ENCODE measurements at regions not wholly inside any gene's neighbourhood (a gene's known extent, or its start where the extent isn't known, plus 50 kb on each side); places are given as distances from the start of the nearest gene placed in this dataset.

DNA sequence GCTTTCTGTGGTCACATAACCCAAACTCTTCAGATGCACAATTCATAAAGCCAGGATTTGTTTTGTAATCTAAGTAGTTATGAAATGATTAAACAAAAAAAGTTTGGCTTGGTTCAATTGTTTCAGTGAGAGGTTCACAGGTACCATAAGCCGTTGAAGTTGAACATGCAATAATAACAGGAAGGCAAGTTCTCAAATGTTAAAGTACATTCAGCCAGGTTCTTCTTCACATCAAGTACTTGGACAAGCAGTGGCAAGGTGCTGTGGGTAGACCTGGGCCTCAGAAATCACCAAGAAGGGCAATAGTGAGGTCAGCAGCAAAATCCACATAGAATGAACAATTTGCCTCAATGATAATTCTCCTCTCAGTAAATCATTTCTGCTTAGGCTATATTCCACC lies 175.5 kb downstream of the EPM2A start:
- TF ChIP-seq ZNF396 (CRISPR knock-in tag; IDR thresholded peaks at IDR 0.05; ENCODE audit: borderline replicate concordance) (no peak), RELA (CRISPR knock-in tag; IDR thresholded peaks at IDR 0.05; ENCODE audit: borderline replicate concordance) (no peak), NR1H2 (CRISPR knock-in tag; IDR thresholded peaks at IDR 0.05) (no peak), ZNF317 (CRISPR knock-in tag; IDR thresholded peaks at IDR 0.05; ENCODE audit: borderline replicate concordance, low read depth) (no peak)
- TF ChIP-seq, protein P1, sequence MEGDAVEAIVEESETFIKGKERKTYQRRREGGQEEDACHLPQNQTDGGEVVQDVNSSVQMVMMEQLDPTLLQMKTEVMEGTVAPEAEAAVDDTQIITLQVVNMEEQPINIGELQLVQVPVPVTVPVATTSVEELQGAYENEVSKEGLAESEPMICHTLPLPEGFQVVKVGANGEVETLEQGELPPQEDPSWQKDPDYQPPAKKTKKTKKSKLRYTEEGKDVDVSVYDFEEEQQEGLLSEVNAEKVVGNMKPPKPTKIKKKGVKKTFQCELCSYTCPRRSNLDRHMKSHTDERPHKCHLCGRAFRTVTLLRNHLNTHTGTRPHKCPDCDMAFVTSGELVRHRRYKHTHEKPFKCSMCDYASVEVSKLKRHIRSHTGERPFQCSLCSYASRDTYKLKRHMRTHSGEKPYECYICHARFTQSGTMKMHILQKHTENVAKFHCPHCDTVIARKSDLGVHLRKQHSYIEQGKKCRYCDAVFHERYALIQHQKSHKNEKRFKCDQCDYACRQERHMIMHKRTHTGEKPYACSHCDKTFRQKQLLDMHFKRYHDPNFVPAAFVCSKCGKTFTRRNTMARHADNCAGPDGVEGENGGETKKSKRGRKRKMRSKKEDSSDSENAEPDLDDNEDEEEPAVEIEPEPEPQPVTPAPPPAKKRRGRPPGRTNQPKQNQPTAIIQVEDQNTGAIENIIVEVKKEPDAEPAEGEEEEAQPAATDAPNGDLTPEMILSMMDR (IDR thresholded peaks at IDR 0.05), result no peak

Measured in WTC11 (cell line).